Mesenchymal stem cell (in vitro differentiated cells and primary cell): ENCODE measurements at regions not wholly inside any gene's neighbourhood (a gene's known extent, or its start where the extent isn't known, plus 50 kb on each side); places are given as distances from the start of the nearest gene placed in this dataset.

Experiments used
- DNase-seq: peaks from one replicate; pipeline ENCODE4 v3.0.0-alpha.2; 2013
- H2AFZ ChIP-seq: one replicate; pipeline ENCODE4 v1.6.1; 2013; ENCODE audit warnings: low read depth, mild to moderate bottlenecking, control low read depth, inconsistent platforms, low read length, moderate library complexity
- H2AK5ac ChIP-seq: 2 replicates; pipeline ENCODE4 v1.6.1; 2013; ENCODE audit warnings: low read length, moderate library complexity, mild to moderate bottlenecking, inconsistent platforms; ENCODE audit not compliant: severe bottlenecking
- H2BK120ac ChIP-seq: one replicate; pipeline ENCODE4 v1.6.1; 2013; ENCODE audit warnings: low read depth, mild to moderate bottlenecking, inconsistent platforms, low read length, moderate library complexity
- H2BK12ac ChIP-seq, 2 experiments: one replicate each; pipeline ENCODE4 v1.6.1; 2013; ENCODE audit warnings: inconsistent platforms in 2 of 2, low read length in 2 of 2, mild to moderate bottlenecking in 2 of 2, moderate library complexity in 2 of 2, control low read depth in 1 of 2
- H2BK15ac ChIP-seq: one replicate; pipeline ENCODE4 v1.6.1; 2013; ENCODE audit warnings: mild to moderate bottlenecking, low read depth, inconsistent platforms; ENCODE audit not compliant: poor library complexity, severe bottlenecking
- H2BK5ac ChIP-seq: 2 replicates; pipeline ENCODE4 v1.6.1; 2013; ENCODE audit warnings: low read depth, mild to moderate bottlenecking, low read length, control low read depth, inconsistent platforms; ENCODE audit not compliant: poor library complexity, severe bottlenecking
- H3K14ac ChIP-seq, 2 experiments: one replicate each; pipeline ENCODE4 v1.6.1; 2013; ENCODE audit warnings: inconsistent platforms in 2 of 2, low read length in 2 of 2, control low read depth in 1 of 2, mild to moderate bottlenecking in 1 of 2, moderate library complexity in 1 of 2
- H3K18ac ChIP-seq, 2 experiments: one replicate each; pipeline ENCODE4 v1.6.1; 2013; ENCODE audit warnings: inconsistent platforms in 2 of 2, low read length in 2 of 2, control low read depth in 1 of 2, low read depth in 1 of 2, mild to moderate bottlenecking in 1 of 2
- H3K23ac ChIP-seq, 2 experiments: one replicate each; pipeline ENCODE4 v1.6.1; 2013; ENCODE audit warnings: inconsistent platforms in 2 of 2, low read length in 2 of 2, mild to moderate bottlenecking in 2 of 2, moderate library complexity in 2 of 2, control low read depth in 1 of 2
- H3K27ac ChIP-seq: 2 replicates; pipeline ENCODE4 v1.5.1; 2013; ENCODE audit warnings: mild to moderate bottlenecking, moderate library complexity, low read length, control low read depth, inconsistent platforms; ENCODE audit not compliant: poor library complexity, severe bottlenecking
- H3K27me3 ChIP-seq, 2 experiments: 2 replicates each; pipeline versions ENCODE4 v1.6.1 to v1.7.0; 2013; ENCODE audit warnings: low read length in 2 of 2, mild to moderate bottlenecking in 2 of 2, moderate library complexity in 2 of 2, control low read depth in 1 of 2, inconsistent platforms in 1 of 2; ENCODE audit not compliant: control insufficient read depth in 1 of 2, insufficient read depth in 1 of 2
- H3K36me3 ChIP-seq, 2 experiments: 2 replicates each; pipeline versions ENCODE4 v1.6.1 to v1.7.0; 2013; ENCODE audit warnings: low read length in 2 of 2, control low read depth in 1 of 2, inconsistent platforms in 1 of 2, low read depth in 1 of 2, mild to moderate bottlenecking in 1 of 2; ENCODE audit not compliant: insufficient read depth in 2 of 2, control insufficient read depth in 1 of 2
- H3K4ac ChIP-seq, 2 experiments: one replicate each; pipeline ENCODE4 v1.6.1; 2013; ENCODE audit warnings: inconsistent platforms in 2 of 2, low read length in 2 of 2, mild to moderate bottlenecking in 2 of 2, moderate library complexity in 2 of 2, control low read depth in 1 of 2, low read depth in 1 of 2
- H3K4me1 ChIP-seq: 2 replicates; pipeline ENCODE4 v1.6.1; 2013; ENCODE audit warnings: low read depth, low read length, control low read depth; ENCODE audit not compliant: control insufficient read depth, insufficient read depth
- H3K4me2 ChIP-seq: 2 replicates; pipeline ENCODE4 v1.6.1; 2013; ENCODE audit warnings: low read length, mild to moderate bottlenecking, inconsistent platforms; ENCODE audit not compliant: poor library complexity, severe bottlenecking
- H3K4me3 ChIP-seq, 2 experiments: 2 replicates each; pipeline versions ENCODE4 v1.5.1 to v1.7.0; 2013; ENCODE audit warnings: low read length in 2 of 2, mild to moderate bottlenecking in 2 of 2, control low read depth in 1 of 2, low read depth in 1 of 2; ENCODE audit not compliant: insufficient read depth in 1 of 2
- H3K79me1 ChIP-seq: replicated peaks from 2 replicates; pipeline ENCODE4 v1.6.1; 2013; ENCODE audit warnings: mild to moderate bottlenecking, control low read depth, low read length, inconsistent platforms; ENCODE audit not compliant: poor library complexity, severe bottlenecking
- H3K9ac ChIP-seq: 2 replicates; pipeline ENCODE4 v1.7.0; 2013; ENCODE audit warnings: mild to moderate bottlenecking, low read length, moderate library complexity
- H3K9me3 ChIP-seq: 2 replicates; pipeline ENCODE4 v1.7.0; 2013; ENCODE audit warnings: mild to moderate bottlenecking, low read length; ENCODE audit not compliant: control insufficient read depth
- H4K8ac ChIP-seq: one replicate; pipeline ENCODE4 v1.6.1; 2013; ENCODE audit warnings: inconsistent platforms, mild to moderate bottlenecking, low read length, moderate library complexity
- H4K91ac ChIP-seq: one replicate; pipeline ENCODE4 v1.6.1; 2013; ENCODE audit warnings: mild to moderate bottlenecking, low read length, inconsistent platforms
- WGBS: methylation state at CpG from one replicate; pipeline ENCODE4 v1.1.7; 2013; ENCODE audit warnings: mixed read lengths; 5-methylcytosine and 5-hydroxymethylcytosine counted together

DNA sequence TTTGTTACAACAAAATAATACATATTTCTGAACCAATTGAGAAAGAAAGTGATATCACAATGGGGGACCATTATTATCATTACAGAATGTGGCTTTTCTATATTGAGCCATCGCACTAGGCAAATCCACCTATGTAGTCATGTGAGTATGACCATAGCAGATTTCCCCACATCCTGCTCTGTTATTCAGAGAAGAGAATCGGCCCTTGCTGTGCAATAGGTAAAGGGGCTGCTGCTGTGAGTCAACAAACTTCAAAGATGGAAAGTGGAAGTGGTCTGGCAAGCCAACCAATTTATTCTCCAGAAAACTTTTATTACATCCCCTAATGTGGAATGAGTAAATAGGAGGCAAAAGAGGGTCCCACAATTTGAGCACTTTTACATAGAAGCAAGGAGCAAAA lies 573.4 kb downstream of the ETV1 start:
- no peak overlapping the region for H2AFZ ChIP-seq
- no peaks in the 10 kb centered on the region for H3K36me3 ChIP-seq
- H3K4me1 ChIP-seq = peaks cover 1% of the 10 kb centered on the region
- H3K18ac ChIP-seq = no peak overlapping the region
- H3K23ac ChIP-seq = no peak overlapping the region
- H3K4me2 ChIP-seq = no peak overlapping the region
- no peak overlapping the region for H3K14ac ChIP-seq
- no peak for DNase-seq
- H3K4ac ChIP-seq = no peak overlapping the region
- H2BK120ac ChIP-seq = no peak overlapping the region
- H3K9ac ChIP-seq = no peak overlapping the region
- no peaks in the 10 kb centered on the region for H3K79me1 ChIP-seq
- no peak overlapping the region for H4K91ac ChIP-seq
- no peak overlapping the region for H2BK5ac ChIP-seq
- H3K9me3 ChIP-seq = peaks cover 12% of the 10 kb centered on the region
- no peak overlapping the region for H3K27ac ChIP-seq
- H4K8ac ChIP-seq = no peak overlapping the region
- no CpG with 5 or more reads among the region's 2 CpGs for WGBS
- H2BK12ac ChIP-seq = no peak overlapping the region
- no peak overlapping the region for H2BK15ac ChIP-seq
- H3K27me3 ChIP-seq = no peaks in the 10 kb centered on the region
- no peak overlapping the region for H3K4me3 ChIP-seq
- no peak overlapping the region for H2AK5ac ChIP-seq

DNA sequence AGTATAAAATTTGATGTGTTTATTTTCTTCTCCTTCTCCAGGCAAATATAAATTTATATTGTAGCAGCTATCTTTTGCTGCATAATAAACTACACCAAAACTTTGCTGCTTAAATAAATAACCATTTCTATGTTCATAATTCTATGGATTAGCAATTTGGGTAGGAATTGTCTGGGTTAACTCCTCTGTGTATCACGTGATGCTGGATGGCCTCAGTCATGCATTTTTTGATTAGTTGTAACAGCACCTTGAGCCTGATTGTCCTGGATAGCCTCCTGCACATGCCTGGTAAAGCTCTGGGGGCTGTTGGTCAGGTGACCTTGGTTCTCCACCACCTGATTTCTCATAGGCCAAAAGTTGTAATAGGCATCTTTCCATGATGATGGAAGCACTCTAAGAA lies 572.9 kb downstream of the ETV1 start:
- no peak overlapping the region for H3K18ac ChIP-seq
- H2BK15ac ChIP-seq = no peak overlapping the region
- no peak overlapping the region for H3K4me3 ChIP-seq
- H3K23ac ChIP-seq = no peak overlapping the region
- H3K4ac ChIP-seq = no peak overlapping the region
- H3K14ac ChIP-seq = no peak overlapping the region
- H3K4me1 ChIP-seq = peaks cover 1% of the 10 kb centered on the region
- no peak overlapping the region for H3K9ac ChIP-seq
- H3K27ac ChIP-seq = no peak overlapping the region
- H2AK5ac ChIP-seq = no peak overlapping the region
- H2BK5ac ChIP-seq = no peak overlapping the region
- no peak overlapping the region for H4K91ac ChIP-seq
- H3K27me3 ChIP-seq = no peaks in the 10 kb centered on the region
- H3K4me2 ChIP-seq = no peak overlapping the region
- WGBS = 85% methylated on average over 1 of the region's 1 CpG
- H3K36me3 ChIP-seq = no peaks in the 10 kb centered on the region
- H2AFZ ChIP-seq = no peak overlapping the region
- H2BK120ac ChIP-seq = no peak overlapping the region
- no peak overlapping the region for H4K8ac ChIP-seq
- H3K9me3 ChIP-seq = peaks cover 12% of the 10 kb centered on the region
- no peak for DNase-seq
- no peak overlapping the region for H2BK12ac ChIP-seq
- no peaks in the 10 kb centered on the region for H3K79me1 ChIP-seq

DNA sequence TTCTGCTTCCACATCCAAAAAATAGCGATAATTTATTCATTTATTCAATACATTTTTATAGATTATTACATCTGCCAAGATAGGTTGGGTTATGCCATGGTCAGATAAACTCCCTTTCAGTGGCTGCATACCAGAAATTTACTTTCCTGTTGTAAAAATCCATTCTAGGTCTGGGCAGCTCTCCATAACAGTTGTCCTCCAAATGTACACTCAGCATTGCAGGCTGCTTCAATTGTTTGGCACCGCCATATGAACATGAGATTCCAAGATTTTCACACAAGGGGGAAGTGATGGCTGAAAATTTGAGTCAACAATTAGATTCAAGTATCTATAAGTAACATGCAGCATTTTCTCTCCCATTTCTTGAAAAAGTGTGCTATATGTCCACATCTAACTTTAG lies 568.7 kb downstream of the ETV1 start:
- Histone ChIP-seq H3K9me3 (peaks cover 32% of the 10 kb centered on the region), H3K14ac (no peak overlapping the region), H3K27me3 (no peaks in the 10 kb centered on the region), H3K27ac (no peak overlapping the region), H3K18ac (no peak overlapping the region), H3K79me1 (no peaks in the 10 kb centered on the region), H3K36me3 (no peaks in the 10 kb centered on the region), H2BK15ac (no peak overlapping the region), H2AK5ac (no peak overlapping the region), H3K4me1 (no peaks in the 10 kb centered on the region), H2BK5ac (no peak overlapping the region), H3K9ac (no peak overlapping the region), H3K4me2 (no peak overlapping the region), H2AFZ (no peak overlapping the region), H4K91ac (no peak overlapping the region), H4K8ac (no peak overlapping the region), H2BK120ac (no peak overlapping the region), H2BK12ac (no peak overlapping the region), H3K23ac (no peak overlapping the region), H3K4ac (no peak overlapping the region), H3K4me3 (no peak overlapping the region)
- 92% methylated on average over 2 of the region's 2 CpGs for WGBS
- no peak for DNase-seq

- Histone ChIP-seq H4K91ac (no peak overlapping the region), H2AK5ac (no peak overlapping the region), H2BK12ac (no peak overlapping the region), H2BK15ac (no peak overlapping the region), H3K4ac (no peak overlapping the region), H2BK120ac (no peak overlapping the region), H3K27me3 (no peaks in the 10 kb centered on the region), H3K36me3 (no peaks in the 10 kb centered on the region), H3K9ac (no peak overlapping the region), H2BK5ac (no peak overlapping the region), H3K27ac (no peak overlapping the region), H3K4me3 (no peak overlapping the region), H3K9me3 (peaks cover 32% of the 10 kb centered on the region), H3K4me2 (no peak overlapping the region), H3K4me1 (no peaks in the 10 kb centered on the region), H3K79me1 (no peaks in the 10 kb centered on the region), H3K18ac (no peak overlapping the region), H3K14ac (no peak overlapping the region), H3K23ac (no peak overlapping the region), H4K8ac (no peak overlapping the region), H2AFZ (no peak overlapping the region)
- WGBS = 96% methylated on average over 4 of the region's 4 CpGs
- no peak for DNase-seq
These were observed 567.7 kb downstream of the ETV1 start for GRCh38 chr7:13421776-13422175.
